SK-N-SH treated with all-trans-retinoic acid at 6 μM for 48 hours (cell line): ENCODE measurements at regions not wholly inside any gene's neighbourhood (a gene's known extent, or its start where the extent isn't known, plus 50 kb on each side); places are given as distances from the start of the nearest gene placed in this dataset.

ENCODE experiments used
- ARNTL ChIP-seq: fragments of 450-650 bp; formaldehyde crosslinking; IDR thresholded peaks from 2 replicates; pipeline ENCODE4 v1.5.0; 2020; ENCODE audit warnings: low read depth, mild to moderate bottlenecking, moderate library complexity, borderline replicate concordance
- GLIS3 ChIP-seq: fragments of 250-450 bp; sonication (Bioruptor Pico); IDR thresholded peaks from 2 replicates; pipeline ENCODE4 v1.5.0; 2020; ENCODE audit warnings: mild to moderate bottlenecking, moderate library complexity
- RARB ChIP-seq: fragments of 250-450 bp; sonication (Bioruptor Pico); IDR thresholded peaks from 2 replicates; pipeline ENCODE4 v1.8.0; 2021; ENCODE audit warnings: mild to moderate bottlenecking, moderate library complexity
- SNAI2 ChIP-seq: fragments of 250-450 bp; sonication (Bioruptor Pico); IDR thresholded peaks from 2 replicates; pipeline ENCODE4 v1.5.0; 2020; ENCODE audit warnings: mild to moderate bottlenecking, moderate library complexity
- TCF4 ChIP-seq: fragments of 250-450 bp; sonication (Bioruptor Pico); IDR thresholded peaks from 2 replicates; pipeline ENCODE4 v1.8.0; 2021; ENCODE audit warnings: mild to moderate bottlenecking, moderate library complexity, borderline replicate concordance
- TSHZ2 ChIP-seq: fragments of 250-450 bp; sonication (Bioruptor Pico); IDR thresholded peaks from 2 replicates; pipeline ENCODE4 v1.5.0; 2020; ENCODE audit warnings: mild to moderate bottlenecking, moderate library complexity
- ZFP3 ChIP-seq: fragments of 250-450 bp; sonication (Bioruptor Pico); IDR thresholded peaks from 2 replicates; pipeline ENCODE4 v1.5.0; 2020; ENCODE audit warnings: mild to moderate bottlenecking, moderate library complexity
- ZFP30 ChIP-seq: fragments of 450-650 bp; formaldehyde crosslinking; IDR thresholded peaks from 2 replicates; pipeline ENCODE4 v1.5.0; 2022; ENCODE audit warnings: mild to moderate bottlenecking, moderate library complexity
- TF ChIP-seq, protein P1 (sequence below): fragments of 250-450 bp; sonication (Bioruptor Pico); IDR thresholded peaks from 2 replicates; pipeline ENCODE4 v1.5.1; 2021; ENCODE audit warnings: mild to moderate bottlenecking, moderate library complexity
- TF ChIP-seq, protein P2 (sequence below): fragments of 250-450 bp; sonication (Bioruptor Pico); IDR thresholded peaks from 2 replicates; pipeline ENCODE4 v1.8.0; 2020; ENCODE audit warnings: mild to moderate bottlenecking, moderate library complexity, borderline replicate concordance
- TF ChIP-seq, protein P3 (sequence below): fragments of 250-450 bp; sonication (Bioruptor Pico); IDR thresholded peaks from 2 replicates; pipeline ENCODE4 v1.8.0; 2021; ENCODE audit warnings: low read depth, mild to moderate bottlenecking, moderate library complexity, borderline replicate concordance

DNA sequence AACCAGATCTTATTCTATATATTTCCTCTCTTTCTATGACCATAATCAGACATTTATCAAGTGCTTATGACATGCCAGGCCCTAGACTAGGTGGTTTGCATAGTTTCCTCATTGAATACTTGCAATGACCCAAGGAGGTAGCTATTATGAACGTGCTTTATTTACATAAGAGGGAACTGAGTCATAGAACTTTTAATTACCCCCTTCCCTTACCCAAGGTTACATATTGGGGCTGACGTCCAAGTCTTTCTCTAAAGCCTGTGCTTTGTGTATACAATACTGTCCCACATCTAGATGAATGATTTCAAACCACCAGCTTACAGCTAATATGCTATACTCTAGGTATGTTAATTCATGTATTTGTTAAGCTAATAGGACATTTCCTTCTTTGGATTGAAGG lies 91.9 kb upstream of the NPY start:
- TF ChIP-seq, protein P1, sequence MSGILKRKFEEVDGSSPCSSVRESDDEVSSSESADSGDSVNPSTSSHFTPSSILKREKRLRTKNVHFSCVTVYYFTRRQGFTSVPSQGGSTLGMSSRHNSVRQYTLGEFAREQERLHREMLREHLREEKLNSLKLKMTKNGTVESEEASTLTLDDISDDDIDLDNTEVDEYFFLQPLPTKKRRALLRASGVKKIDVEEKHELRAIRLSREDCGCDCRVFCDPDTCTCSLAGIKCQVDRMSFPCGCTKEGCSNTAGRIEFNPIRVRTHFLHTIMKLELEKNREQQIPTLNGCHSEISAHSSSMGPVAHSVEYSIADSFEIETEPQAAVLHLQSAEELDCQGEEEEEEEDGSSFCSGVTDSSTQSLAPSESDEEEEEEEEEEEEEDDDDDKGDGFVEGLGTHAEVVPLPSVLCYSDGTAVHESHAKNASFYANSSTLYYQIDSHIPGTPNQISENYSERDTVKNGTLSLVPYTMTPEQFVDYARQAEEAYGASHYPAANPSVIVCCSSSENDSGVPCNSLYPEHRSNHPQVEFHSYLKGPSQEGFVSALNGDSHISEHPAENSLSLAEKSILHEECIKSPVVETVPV (CRISPR knock-in tag) = no peak
- TF ChIP-seq, protein P2, sequence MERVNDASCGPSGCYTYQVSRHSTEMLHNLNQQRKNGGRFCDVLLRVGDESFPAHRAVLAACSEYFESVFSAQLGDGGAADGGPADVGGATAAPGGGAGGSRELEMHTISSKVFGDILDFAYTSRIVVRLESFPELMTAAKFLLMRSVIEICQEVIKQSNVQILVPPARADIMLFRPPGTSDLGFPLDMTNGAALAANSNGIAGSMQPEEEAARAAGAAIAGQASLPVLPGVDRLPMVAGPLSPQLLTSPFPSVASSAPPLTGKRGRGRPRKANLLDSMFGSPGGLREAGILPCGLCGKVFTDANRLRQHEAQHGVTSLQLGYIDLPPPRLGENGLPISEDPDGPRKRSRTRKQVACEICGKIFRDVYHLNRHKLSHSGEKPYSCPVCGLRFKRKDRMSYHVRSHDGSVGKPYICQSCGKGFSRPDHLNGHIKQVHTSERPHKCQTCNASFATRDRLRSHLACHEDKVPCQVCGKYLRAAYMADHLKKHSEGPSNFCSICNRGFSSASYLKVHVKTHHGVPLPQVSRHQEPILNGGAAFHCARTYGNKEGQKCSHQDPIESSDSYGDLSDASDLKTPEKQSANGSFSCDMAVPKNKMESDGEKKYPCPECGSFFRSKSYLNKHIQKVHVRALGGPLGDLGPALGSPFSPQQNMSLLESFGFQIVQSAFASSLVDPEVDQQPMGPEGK (CRISPR knock-in tag) = no peak
- TF ChIP-seq GLIS3 (CRISPR knock-in tag) = no peak
- no peak for TF ChIP-seq TCF4 (CRISPR knock-in tag)
- no peak for TF ChIP-seq ZFP30 (CRISPR knock-in tag)
- TF ChIP-seq TSHZ2 (CRISPR knock-in tag) = no peak
- TF ChIP-seq ZFP3 (CRISPR knock-in tag) = no peak
- TF ChIP-seq SNAI2 (CRISPR knock-in tag) = no peak
- TF ChIP-seq ARNTL (CRISPR knock-in tag) = no peak
- TF ChIP-seq, protein P3, sequence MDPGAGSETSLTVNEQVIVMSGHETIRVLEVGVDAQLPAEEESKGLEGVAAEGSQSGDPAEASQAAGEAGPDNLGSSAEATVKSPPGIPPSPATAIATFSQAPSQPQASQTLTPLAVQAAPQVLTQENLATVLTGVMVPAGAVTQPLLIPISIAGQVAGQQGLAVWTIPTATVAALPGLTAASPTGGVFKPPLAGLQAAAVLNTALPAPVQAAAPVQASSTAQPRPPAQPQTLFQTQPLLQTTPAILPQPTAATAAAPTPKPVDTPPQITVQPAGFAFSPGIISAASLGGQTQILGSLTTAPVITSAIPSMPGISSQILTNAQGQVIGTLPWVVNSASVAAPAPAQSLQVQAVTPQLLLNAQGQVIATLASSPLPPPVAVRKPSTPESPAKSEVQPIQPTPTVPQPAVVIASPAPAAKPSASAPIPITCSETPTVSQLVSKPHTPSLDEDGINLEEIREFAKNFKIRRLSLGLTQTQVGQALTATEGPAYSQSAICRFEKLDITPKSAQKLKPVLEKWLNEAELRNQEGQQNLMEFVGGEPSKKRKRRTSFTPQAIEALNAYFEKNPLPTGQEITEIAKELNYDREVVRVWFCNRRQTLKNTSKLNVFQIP (CRISPR knock-in tag) = no peak
- no peak for TF ChIP-seq RARB
